ENCODE measurements at regions not wholly inside any gene's neighbourhood (a gene's known extent, or its start where the extent isn't known, plus 50 kb on each side); places are given as distances from the start of the nearest gene placed in this dataset.

DNA sequence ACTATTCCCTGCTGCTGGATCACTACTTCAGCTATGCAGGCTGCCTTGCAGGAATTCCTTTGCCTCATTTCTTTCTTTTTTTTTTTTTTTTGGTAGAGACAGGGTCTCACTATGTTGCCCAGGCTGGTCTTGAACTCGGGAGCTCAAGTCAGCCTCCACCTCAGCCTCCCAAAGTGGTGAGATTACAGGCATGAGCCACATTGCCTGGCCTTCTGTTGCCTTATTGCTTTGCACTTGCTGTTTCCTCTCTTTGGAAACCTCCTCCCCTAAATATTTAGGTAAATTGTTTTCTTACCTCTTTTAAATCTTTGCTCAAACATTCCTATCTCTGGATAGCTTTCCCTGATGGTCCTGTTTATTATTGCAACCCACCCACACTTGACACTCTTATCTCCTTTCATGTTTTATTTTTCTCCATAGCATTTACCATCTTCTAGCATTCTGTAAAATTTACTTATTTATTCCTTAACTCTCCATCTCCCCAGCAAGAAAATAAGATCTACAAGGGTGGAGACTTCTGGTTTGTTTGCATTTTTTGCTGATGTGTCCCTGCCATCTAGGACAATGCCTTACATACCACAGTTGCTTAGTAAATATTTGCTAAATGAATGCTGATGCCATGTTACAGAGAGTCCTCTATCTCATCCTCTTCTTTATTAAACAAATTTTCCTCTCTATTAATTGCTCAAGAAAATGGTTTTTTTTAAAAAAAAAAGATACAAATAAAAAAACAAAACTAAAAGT, 134.8 kb downstream of the P2RY1 start:
- no peaks in the 10 kb centered on the region for H3K36me3 ChIP-seq
- WGBS, 2 donors = 93 to 96% methylated on average over 1 of the region's 1 CpG
- TF ChIP-seq, protein P1, sequence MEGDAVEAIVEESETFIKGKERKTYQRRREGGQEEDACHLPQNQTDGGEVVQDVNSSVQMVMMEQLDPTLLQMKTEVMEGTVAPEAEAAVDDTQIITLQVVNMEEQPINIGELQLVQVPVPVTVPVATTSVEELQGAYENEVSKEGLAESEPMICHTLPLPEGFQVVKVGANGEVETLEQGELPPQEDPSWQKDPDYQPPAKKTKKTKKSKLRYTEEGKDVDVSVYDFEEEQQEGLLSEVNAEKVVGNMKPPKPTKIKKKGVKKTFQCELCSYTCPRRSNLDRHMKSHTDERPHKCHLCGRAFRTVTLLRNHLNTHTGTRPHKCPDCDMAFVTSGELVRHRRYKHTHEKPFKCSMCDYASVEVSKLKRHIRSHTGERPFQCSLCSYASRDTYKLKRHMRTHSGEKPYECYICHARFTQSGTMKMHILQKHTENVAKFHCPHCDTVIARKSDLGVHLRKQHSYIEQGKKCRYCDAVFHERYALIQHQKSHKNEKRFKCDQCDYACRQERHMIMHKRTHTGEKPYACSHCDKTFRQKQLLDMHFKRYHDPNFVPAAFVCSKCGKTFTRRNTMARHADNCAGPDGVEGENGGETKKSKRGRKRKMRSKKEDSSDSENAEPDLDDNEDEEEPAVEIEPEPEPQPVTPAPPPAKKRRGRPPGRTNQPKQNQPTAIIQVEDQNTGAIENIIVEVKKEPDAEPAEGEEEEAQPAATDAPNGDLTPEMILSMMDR (IDR thresholded peaks at IDR 0.05) = no peak
- TF ChIP-seq POLR2A (IDR thresholded peaks at IDR 0.05) = no peak
- TF ChIP-seq POLR2AphosphoS5 (IDR thresholded peaks at IDR 0.05) = no peak
- no peak for TF ChIP-seq EP300 (IDR thresholded peaks at IDR 0.05)
- no peaks in the 10 kb centered on the region for H3K4me1 ChIP-seq
- intact Hi-C loops (cut with DNase I) = no loop called here
- no peaks in the 10 kb centered on the region for H3K9me3 ChIP-seq
- H3K4me3 ChIP-seq = no peak overlapping the region
- no peaks in the 10 kb centered on the region for H3K27me3 ChIP-seq
- DNase-seq = no peak
- no peak overlapping the region for H3K27ac ChIP-seq

DNA sequence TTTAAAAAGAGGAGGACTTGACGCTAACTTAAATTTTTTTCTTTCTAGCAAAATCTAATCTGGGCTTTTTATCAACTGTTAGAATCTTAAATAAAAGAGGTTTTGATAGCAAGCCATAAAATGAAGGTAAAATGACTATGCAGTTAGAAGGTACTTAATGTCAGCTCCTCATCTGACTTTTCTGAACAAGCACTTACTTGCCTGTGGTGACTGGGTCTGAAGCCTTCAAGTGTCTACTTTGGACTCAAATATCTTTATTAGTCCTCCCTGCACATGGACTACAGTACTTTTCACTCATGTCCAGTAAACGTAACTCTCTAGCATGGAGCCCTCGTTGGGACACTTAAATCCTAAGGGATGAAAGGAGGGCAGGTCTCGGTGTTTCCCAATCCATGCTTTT, 135.9 kb downstream of the P2RY1 start:
- no peaks in the 10 kb centered on the region for H3K4me1 ChIP-seq
- WGBS, 2 donors = 93 to 97% methylated on average over 4 of the region's 4 CpGs
- H3K36me3 ChIP-seq = no peaks in the 10 kb centered on the region
- intact Hi-C loops (cut with DNase I) = no loop called here
- H3K9me3 ChIP-seq = no peaks in the 10 kb centered on the region
- H3K27me3 ChIP-seq = no peaks in the 10 kb centered on the region
- TF ChIP-seq, protein P1 (IDR thresholded peaks at IDR 0.05) = no peak
- TF ChIP-seq EP300 (IDR thresholded peaks at IDR 0.05) = no peak
- no peak for DNase-seq
- H3K4me3 ChIP-seq = no peak overlapping the region
- no peak overlapping the region for H3K27ac ChIP-seq

DNA sequence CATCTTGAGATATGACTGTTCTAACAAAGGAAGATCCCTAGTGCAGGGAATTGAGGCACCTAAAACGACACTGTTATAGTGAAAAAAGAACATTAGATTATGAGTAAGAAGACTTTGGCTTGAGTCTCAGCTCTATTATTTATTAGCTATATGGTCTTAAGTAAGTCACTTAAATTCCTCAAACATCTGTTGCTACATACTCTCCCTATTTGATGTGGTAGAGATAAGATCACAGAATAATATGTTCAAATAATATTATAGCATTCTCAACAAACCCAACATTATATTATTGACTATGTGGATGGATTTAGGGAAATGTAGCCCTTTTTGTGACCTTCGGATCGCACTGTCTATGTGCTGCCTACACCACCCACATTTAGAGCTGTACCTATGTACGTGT, 136.9 kb downstream of the P2RY1 start:
- DNase-seq = no peak
- 88 to 91% methylated on average over 4 of the region's 4 CpGs for WGBS, 2 donors

DNA sequence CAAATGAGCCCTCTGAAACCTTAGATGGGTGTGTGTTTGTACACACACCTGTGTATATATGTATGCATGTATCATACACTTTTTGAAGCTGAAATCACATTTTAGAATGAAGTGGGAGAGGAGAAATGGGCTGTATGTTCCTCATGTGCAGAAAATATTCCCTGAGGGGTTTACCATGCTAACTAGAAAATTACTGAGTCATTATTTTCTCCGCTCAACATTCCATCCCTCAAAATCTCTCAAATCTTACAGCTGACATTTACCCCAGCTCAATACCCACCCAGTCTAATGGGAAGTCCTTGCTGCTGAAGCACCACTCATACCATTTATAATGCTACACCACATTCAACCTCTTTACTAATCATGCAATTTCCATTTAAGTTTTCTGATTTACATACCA, 138.6 kb downstream of the P2RY1 start:
- Histone ChIP-seq H3K9me3 (no peaks in the 10 kb centered on the region), H3K4me3 (no peak overlapping the region), H3K4me1 (no peaks in the 10 kb centered on the region), H3K36me3 (no peaks in the 10 kb centered on the region), H3K27me3 (no peaks in the 10 kb centered on the region), H3K27ac (no peak overlapping the region)
- WGBS, 2 donors = 96 to 98% methylated on average over 1 of the region's 1 CpG
- DNase-seq = no peak
- TF ChIP-seq, protein P1 (IDR thresholded peaks at IDR 0.05) = no peak
- TF ChIP-seq POLR2AphosphoS5 (IDR thresholded peaks at IDR 0.05) = no peak
- no peak for TF ChIP-seq POLR2A (IDR thresholded peaks at IDR 0.05)
- no peak for TF ChIP-seq EP300 (IDR thresholded peaks at IDR 0.05)
- intact Hi-C loops (cut with DNase I) = no loop called here

More for the DNA sequence above, 136.9 kb downstream of the P2RY1 start:
- Histone ChIP-seq H3K4me3 (no peak overlapping the region), H3K36me3 (no peaks in the 10 kb centered on the region), H3K27ac (no peak overlapping the region), H3K9me3 (no peaks in the 10 kb centered on the region), H3K27me3 (no peaks in the 10 kb centered on the region), H3K4me1 (no peaks in the 10 kb centered on the region)
- intact Hi-C loops (cut with DNase I) = no loop called here
- no peak for TF ChIP-seq EP300 (IDR thresholded peaks at IDR 0.05)

DNA sequence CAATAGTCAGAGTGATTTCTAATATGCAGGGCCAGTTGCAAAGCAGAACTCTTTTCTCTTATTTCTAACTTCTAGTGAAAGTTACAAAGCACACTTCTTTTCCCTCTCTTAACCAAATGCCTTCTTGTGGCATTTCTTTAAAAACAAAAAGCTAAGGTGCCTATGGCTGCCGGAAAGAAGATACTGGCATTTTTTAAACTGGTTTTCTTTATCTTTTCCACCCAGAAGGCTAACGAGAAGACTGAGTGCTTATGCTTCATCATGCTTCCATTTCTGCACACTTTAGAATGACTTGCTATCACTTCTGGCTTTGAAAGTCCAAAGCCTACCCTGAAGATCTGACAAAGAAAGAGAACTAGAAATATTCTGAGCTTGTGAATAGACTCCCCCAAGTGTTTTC, 141.3 kb downstream of the P2RY1 start:
- TF ChIP-seq, protein P1 (IDR thresholded peaks at IDR 0.05) = no peak
- no peak for TF ChIP-seq POLR2A (IDR thresholded peaks at IDR 0.05)
- TF ChIP-seq EP300 (IDR thresholded peaks at IDR 0.05) = no peak
- no peak for TF ChIP-seq POLR2AphosphoS5 (IDR thresholded peaks at IDR 0.05)
- no peaks in the 10 kb centered on the region for H3K4me1 ChIP-seq
- no peaks in the 10 kb centered on the region for H3K27me3 ChIP-seq
- H3K4me3 ChIP-seq = no peak overlapping the region
- intact Hi-C loops (cut with DNase I) = no loop called here
- no peak overlapping the region for H3K27ac ChIP-seq
- no peaks in the 10 kb centered on the region for H3K36me3 ChIP-seq
- no peaks in the 10 kb centered on the region for H3K9me3 ChIP-seq
- WGBS, 2 donors = 64 to 79% methylated on average over 2 of the region's 2 CpGs
- DNase-seq = no peak
